ENCODE measurements at regions not wholly inside any gene's neighbourhood (a gene's known extent, or its start where the extent isn't known, plus 50 kb on each side); places are given as distances from the start of the nearest gene placed in this dataset.
A peak's percentile ranks its signal among the peaks of the same experiment; 100 is the strongest.
"Not testable (repeated sequence)": the region's sequence is repeated elsewhere in the genome, so short reads cannot be mapped to it uniquely, and the experiment has no call there.

DNA sequence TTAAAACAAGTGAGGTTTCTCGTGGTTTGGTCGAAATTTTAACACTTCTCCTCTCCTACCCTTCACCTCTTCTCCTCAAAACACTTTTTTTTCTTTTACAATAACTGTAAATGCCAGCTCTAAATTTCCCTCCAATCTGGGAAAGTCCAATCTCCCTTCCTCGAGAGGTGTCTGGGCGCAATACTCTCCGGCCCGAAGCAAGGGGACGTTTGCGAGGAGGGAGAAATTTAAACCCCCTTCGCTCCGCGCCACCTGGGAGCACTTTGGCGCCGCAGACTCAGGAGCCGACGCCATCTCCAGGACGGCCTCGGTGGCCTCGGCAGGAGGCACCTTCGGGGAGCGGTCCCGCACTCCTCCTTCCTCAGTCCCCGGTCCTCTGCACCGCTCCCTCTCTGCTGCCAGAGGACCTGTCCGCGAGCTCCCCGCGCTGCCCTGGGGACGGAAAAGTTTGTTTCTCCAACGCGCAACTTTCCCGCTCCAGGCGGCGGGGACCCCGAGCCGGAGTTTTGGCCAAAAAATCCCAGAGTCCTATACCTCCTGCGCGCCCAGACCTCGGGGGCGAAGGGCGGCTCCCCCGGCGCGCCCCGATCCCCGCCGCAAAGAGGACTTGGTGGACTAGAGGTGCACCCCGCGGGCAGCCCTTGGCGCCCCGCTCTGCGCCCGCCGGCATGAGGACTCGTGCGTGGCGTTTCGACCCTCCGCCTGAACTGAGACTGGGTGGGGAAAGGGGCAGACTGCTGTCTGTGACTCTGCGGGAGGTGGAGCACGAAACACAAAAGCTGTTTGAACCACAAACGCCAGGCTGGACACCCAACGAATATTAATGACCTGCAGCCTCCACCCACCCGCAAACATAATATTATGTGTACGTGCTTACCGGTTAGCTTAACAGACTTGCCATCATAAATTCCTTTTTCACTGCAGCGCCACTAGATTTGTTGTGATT lies 95.2 kb upstream of the HMGA2 start:
- CTCF ChIA-PET: interaction anchor here (0.6 to 1.1 kb wide), 4 partner anchors 53 to 173 kb away, joined by 3 to 4 read pairs (median 3); no protein-coding TSS in a partner anchor
- POLR2A ChIA-PET: interaction anchor here (1.4 kb wide), 1 partner anchor 12 kb away, joined by 7 read pairs; no protein-coding TSS in a partner anchor
- H3K27ac ChIP-seq (ENCODE audit: low read depth, low read length): no peak overlapping the region
- peak overlapping the region; percentile 68 for H3K4me3 ChIP-seq (ENCODE audit: low read depth, low read length)
- H3K9me3 ChIP-seq (ENCODE audit: control insufficient read depth, insufficient read depth, low read length): no peaks in the 10 kb centered on the region
- no peak for TF ChIP-seq CTCF (IDR thresholded peaks at IDR 0.05; ENCODE audit: low read depth, low read length)
- H3K27me3 ChIP-seq (ENCODE audit: control insufficient read depth, insufficient read depth, low read length): no peaks in the 10 kb centered on the region
- DNase-seq (ENCODE audit: low read depth, low spot score): no peak

GRCh38 chr12:65731771-65732170 lies 92.5 kb upstream of the HMGA2 start:
- Histone ChIP-seq H3K4me3 (ENCODE audit: low read depth, low read length) (no peak overlapping the region), H3K9me3 (ENCODE audit: control insufficient read depth, insufficient read depth, low read length) (no peaks in the 10 kb centered on the region), H3K27ac (ENCODE audit: low read depth, low read length) (no peak overlapping the region), H3K27me3 (ENCODE audit: control insufficient read depth, insufficient read depth, low read length) (no peaks in the 10 kb centered on the region)
- no peak for TF ChIP-seq CTCF (IDR thresholded peaks at IDR 0.05; ENCODE audit: low read depth, low read length)
- no peak for DNase-seq (ENCODE audit: low read depth, low spot score)
- POLR2A ChIA-PET: no interaction called here
- CTCF ChIA-PET: interaction anchor here (0.7 kb wide), 1 partner anchor 11 kb away, joined by 3 read pairs; no protein-coding TSS in a partner anchor

GRCh38 chr12:65733643-65734042 lies 90.6 kb upstream of the HMGA2 start:
- H3K9me3 ChIP-seq (ENCODE audit: control insufficient read depth, insufficient read depth, low read length); CTCF ChIA-PET; H3K27me3 ChIP-seq (ENCODE audit: control insufficient read depth, insufficient read depth, low read length); POLR2A ChIA-PET; H3K27ac ChIP-seq (ENCODE audit: low read depth, low read length); H3K4me3 ChIP-seq (ENCODE audit: low read depth, low read length); DNase-seq (ENCODE audit: low read depth, low spot score): not testable (repeated sequence)

DNA sequence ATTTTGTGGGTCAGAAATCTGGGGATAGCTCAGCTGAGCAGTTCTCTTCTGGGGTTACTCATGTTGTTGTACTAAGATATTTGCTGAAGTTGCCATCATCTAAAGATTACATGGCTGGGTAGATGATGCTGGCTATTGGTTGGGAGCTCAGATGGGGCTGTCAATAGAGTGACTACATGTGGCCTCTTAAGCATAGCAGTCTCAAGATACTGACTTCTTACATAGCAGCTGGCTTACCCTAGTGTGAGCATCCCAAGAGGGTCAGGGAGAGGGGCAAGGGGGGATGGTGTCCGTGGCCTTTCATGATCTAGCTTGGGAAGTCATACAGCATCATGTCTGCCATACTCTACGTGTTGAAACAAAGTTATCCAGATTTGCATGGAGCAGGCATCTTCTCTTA lies 90.1 kb upstream of the HMGA2 start:
- TF ChIP-seq CTCF (IDR thresholded peaks at IDR 0.05; ENCODE audit: low read depth, low read length): no peak
- Histone ChIP-seq H3K4me3 (ENCODE audit: low read depth, low read length) (no peak overlapping the region), H3K9me3 (ENCODE audit: control insufficient read depth, insufficient read depth, low read length) (no peaks in the 10 kb centered on the region; the same call in 1 of the 2 replicates), H3K27me3 (ENCODE audit: control insufficient read depth, insufficient read depth, low read length) (no peaks in the 10 kb centered on the region), H3K27ac (ENCODE audit: low read depth, low read length) (no peak overlapping the region)
- POLR2A ChIA-PET: no interaction called here
- CTCF ChIA-PET: no interaction called here
- no peak for DNase-seq (ENCODE audit: low read depth, low spot score)

GRCh38 chr12:65739606-65740005 lies 84.7 kb upstream of the HMGA2 start:
- no peak for TF ChIP-seq CTCF (IDR thresholded peaks at IDR 0.05; ENCODE audit: low read depth, low read length)
- CTCF ChIA-PET: interaction anchor here (1.7 kb wide), 1 partner anchor 183 kb away, joined by 7 read pairs; no protein-coding TSS in a partner anchor
- no peak overlapping the region for H3K27ac ChIP-seq (ENCODE audit: low read depth, low read length)
- no peak overlapping the region for H3K4me3 ChIP-seq (ENCODE audit: low read depth, low read length)
- H3K27me3 ChIP-seq (ENCODE audit: control insufficient read depth, insufficient read depth, low read length): no peaks in the 10 kb centered on the region
- POLR2A ChIA-PET: no interaction called here
- peaks cover 6% of the 10 kb centered on the region; the same call in 1 of the 2 replicates for H3K9me3 ChIP-seq (ENCODE audit: control insufficient read depth, insufficient read depth, low read length)
- DNase-seq (ENCODE audit: low read depth, low spot score): no peak
